Astrocyte of the cerebellum (primary cell): ENCODE measurements at regions not wholly inside any gene's neighbourhood (a gene's known extent, or its start where the extent isn't known, plus 50 kb on each side); places are given as distances from the start of the nearest gene placed in this dataset.

ENCODE experiments used
- DNase-seq: peaks from one replicate; pipeline ENCODE4 v3.0.0-alpha.2; 2011; ENCODE audit warnings: low read depth
- H3K4me3 ChIP-seq: 2 replicates; pipeline ENCODE4 v1.5.1; 2011; ENCODE audit warnings: mild to moderate bottlenecking, low read depth, low read length, moderate library complexity
- in situ Hi-C: cut with HindIII; loops from 2 replicates; pipeline ENCODE4 v1.10.0; 2017; ENCODE audit warnings: low sequenced_read_pairs
- TF ChIP-seq, protein P1 (sequence below): IDR thresholded peaks from 2 replicates; pipeline ENCODE4 v1.5.1; 2012; ENCODE audit warnings: low read length, low read depth, moderate library complexity, mild to moderate bottlenecking; ENCODE audit errors: missing control alignments

DNA sequence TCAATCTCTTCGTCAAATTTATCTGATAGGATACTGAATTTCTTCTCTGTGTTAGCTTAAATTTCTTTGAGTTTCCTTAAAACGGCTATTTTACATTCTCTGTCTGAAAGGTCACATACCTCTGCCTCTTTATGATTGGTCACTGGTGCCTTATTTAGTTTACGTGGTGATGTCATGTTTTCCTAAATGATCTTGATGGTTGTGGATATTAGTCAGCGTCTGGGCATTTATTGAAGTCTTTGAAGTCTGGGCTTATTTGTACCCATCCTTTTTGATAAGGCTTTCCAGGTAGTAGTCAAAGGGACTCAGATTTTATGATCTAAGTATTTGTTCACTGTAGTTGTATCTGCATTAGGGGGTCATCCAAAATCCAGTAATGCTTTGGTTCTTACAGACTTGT is 1407.5 kb upstream of the LRRTM3 start:
- in situ Hi-C loops, result no loop called here
- DNase-seq, result no peak
- H3K4me3 ChIP-seq, result no peak overlapping the region
- TF ChIP-seq, protein P1, sequence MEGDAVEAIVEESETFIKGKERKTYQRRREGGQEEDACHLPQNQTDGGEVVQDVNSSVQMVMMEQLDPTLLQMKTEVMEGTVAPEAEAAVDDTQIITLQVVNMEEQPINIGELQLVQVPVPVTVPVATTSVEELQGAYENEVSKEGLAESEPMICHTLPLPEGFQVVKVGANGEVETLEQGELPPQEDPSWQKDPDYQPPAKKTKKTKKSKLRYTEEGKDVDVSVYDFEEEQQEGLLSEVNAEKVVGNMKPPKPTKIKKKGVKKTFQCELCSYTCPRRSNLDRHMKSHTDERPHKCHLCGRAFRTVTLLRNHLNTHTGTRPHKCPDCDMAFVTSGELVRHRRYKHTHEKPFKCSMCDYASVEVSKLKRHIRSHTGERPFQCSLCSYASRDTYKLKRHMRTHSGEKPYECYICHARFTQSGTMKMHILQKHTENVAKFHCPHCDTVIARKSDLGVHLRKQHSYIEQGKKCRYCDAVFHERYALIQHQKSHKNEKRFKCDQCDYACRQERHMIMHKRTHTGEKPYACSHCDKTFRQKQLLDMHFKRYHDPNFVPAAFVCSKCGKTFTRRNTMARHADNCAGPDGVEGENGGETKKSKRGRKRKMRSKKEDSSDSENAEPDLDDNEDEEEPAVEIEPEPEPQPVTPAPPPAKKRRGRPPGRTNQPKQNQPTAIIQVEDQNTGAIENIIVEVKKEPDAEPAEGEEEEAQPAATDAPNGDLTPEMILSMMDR, result no peak

DNA sequence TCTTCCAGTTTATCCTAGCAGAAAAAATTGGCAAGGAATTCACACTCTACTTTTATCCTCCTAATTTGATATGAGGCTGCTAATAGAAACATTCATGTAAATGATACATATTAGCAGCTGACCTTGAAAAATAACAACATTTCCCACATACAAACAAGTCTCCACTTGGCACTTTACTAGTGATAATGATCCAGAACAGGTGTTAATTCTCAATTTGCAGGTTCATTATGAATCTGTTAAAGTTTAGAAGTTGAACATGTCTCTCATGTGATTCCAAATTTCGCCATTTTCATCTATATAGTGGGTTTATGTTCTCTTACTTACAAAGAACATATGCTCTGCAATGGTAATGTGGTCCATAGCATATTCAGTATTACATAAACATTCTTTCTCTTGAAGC is 1396.8 kb upstream of the LRRTM3 start:
- no peak overlapping the region for H3K4me3 ChIP-seq
- no peak for DNase-seq
- TF ChIP-seq, protein P1, result no peak
- in situ Hi-C loops, result no loop called here

DNA sequence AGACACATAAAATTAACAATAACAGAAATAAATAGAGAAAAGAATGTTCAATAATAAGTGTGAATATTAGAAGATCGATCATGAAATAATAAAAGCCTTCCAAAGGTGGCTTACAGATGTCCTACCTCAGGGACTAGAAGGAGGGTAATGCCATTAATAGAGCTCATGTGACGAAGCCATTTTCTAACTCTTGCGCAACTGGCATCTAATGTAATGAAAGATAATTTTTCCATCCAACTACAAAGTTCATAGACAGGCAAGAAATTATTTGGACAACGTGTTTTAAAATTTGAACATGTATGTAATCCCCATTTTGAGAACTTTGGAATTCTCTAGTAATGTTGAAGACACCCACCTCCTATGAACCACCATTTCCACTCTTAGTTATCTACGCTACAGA is 1394.3 kb upstream of the LRRTM3 start:
- in situ Hi-C loops, result no loop called here
- H3K4me3 ChIP-seq, result no peak overlapping the region
- TF ChIP-seq, protein P1, result no peak
- DNase-seq, result no peak

DNA sequence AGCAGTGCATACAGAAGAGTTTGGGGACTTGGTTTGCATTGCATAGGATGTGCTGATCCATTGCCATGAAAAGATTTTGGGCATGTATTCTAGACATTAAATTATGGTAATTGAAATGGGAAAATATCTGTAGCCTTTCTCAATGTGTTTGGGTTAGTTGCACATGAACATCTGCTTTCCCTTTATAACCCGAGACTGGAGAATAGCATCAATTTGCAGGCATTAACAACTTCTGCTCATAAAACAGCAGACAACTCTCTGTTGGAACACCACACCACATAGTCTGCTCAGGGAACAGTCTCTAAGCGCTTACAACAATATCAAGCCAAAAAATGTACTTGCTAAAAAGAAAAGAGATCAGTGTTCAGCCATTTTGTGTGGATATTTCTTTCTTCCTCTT is 1391.1 kb upstream of the LRRTM3 start:
- DNase-seq, result no peak
- in situ Hi-C loops, result no loop called here
- TF ChIP-seq, protein P1, result no peak
- no peak overlapping the region for H3K4me3 ChIP-seq

DNA sequence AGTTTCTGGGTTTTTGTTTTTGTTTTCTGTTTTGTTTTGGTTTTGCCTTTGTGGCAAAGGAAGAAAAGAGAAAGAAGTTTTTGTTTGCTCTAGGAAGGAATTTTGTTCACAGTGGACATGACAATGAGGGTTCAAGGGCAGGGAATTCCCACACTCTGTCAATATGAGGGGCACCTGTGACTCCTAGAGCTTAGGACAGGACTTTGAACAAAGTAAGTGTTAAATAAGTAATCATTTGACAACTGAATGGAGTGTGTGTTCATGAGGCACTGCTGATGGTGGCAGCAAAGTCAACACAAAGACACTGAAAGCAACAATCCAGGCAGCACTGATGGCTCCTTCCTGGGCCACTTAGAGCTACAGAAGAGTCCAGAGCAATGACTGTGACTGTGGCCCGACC is 1381.1 kb upstream of the LRRTM3 start:
- H3K4me3 ChIP-seq, result no peak overlapping the region
- no peak for DNase-seq
- TF ChIP-seq, protein P1, result no peak
- in situ Hi-C loops, result no loop called here

DNA sequence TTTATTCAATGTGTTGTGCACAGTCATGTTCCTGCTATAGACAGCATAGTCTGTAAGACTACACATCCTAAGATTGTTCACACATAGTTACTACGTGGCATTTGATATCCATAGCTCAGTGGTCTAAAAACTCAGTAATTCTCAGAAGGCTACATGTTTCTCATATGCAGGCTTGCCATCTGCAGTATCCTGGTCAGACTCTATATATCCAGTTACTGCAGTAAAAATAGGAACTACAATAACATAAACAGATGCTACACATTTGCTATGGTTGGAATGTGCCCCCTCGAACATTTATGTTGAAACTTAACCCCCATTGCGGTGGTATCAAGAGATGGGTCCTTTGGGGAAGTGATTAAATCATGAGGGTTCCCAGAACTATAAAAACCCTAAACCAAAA is 1377.8 kb upstream of the LRRTM3 start:
- DNase-seq, result no peak
- H3K4me3 ChIP-seq, result no peak overlapping the region
- TF ChIP-seq, protein P1, result no peak
- in situ Hi-C loops, result no loop called here

DNA sequence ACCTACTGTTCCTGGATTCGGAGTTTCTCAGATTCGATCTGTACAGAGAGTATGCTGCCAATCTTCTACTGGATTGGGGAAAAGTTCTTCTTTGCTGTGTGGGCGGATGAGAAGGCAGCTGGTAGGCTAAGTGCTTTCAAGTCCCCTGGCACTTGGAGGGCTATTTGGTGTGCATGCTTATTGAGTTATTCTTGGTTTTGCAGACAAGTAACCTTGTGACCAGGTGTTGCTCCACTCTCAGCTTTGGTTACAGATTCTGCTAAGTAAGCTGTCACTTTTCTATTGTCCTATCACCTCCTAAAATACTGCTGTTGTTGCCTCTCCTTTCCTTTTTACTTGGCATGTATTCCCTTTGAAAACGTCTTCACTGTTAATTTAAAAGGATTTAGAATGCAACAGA is 1375.1 kb upstream of the LRRTM3 start:
- no peak for DNase-seq
- TF ChIP-seq, protein P1, result no peak
- in situ Hi-C loops, result no loop called here
- no peak overlapping the region for H3K4me3 ChIP-seq
